SK-N-MC (cell line): ENCODE measurements at regions not wholly inside any gene's neighbourhood (a gene's known extent, or its start where the extent isn't known, plus 50 kb on each side); places are given as distances from the start of the nearest gene placed in this dataset.

Source experiments
- DNase-seq: peaks from one replicate; pipeline ENCODE4 v3.0.0-alpha.2; 2011; ENCODE audit warnings: low read depth, low spot score
- H3K27ac ChIP-seq: fragments of 200-600 bp; sonication (generic); 2 replicates; pipeline ENCODE4 v1.5.1; 2016; ENCODE audit warnings: mixed run types
- H3K36me3 ChIP-seq: fragments of 200-600 bp; sonication (generic); 2 replicates; pipeline ENCODE4 v1.6.1; 2017; ENCODE audit warnings: antibody characterized with exemption, low read length, mixed read lengths; ENCODE audit not compliant: insufficient read depth
- H3K4me3 ChIP-seq: fragments of 200-600 bp; sonication (generic); 2 replicates; pipeline ENCODE4 v1.5.1; 2016
- H3K9ac ChIP-seq: fragments of 200-600 bp; sonication (generic); 2 replicates; pipeline ENCODE4 v1.8.0; 2017; ENCODE audit warnings: mixed run types, mixed read lengths; ENCODE audit not compliant: insufficient read length
- H3K9me3 ChIP-seq: fragments of 200-600 bp; sonication (generic); 2 replicates; pipeline ENCODE4 v1.6.1; 2017; ENCODE audit warnings: low read depth, mild to moderate bottlenecking, antibody characterized with exemption, low read length, moderate library complexity, mixed read lengths
- EZH2 ChIP-seq: fragments of 200-600 bp; sonication (generic); IDR thresholded peaks from one replicate; pipeline ENCODE4 v1.6.1; 2017; ENCODE audit warnings: antibody characterized with exemption
- FOXP2 ChIP-seq: optimal IDR thresholded peaks from 2 replicates; pipeline ENCODE3; 2011; ENCODE audit warnings: mild to moderate bottlenecking, moderate library complexity; ENCODE audit not compliant: insufficient read depth; ENCODE audit errors: extremely low read length, control extremely low read depth
- POLR2AphosphoS5 ChIP-seq: IDR thresholded peaks from 2 replicates; pipeline ENCODE4 v1.6.1; 2012; ENCODE audit warnings: mild to moderate bottlenecking, low read depth, low read length, borderline replicate concordance

DNA sequence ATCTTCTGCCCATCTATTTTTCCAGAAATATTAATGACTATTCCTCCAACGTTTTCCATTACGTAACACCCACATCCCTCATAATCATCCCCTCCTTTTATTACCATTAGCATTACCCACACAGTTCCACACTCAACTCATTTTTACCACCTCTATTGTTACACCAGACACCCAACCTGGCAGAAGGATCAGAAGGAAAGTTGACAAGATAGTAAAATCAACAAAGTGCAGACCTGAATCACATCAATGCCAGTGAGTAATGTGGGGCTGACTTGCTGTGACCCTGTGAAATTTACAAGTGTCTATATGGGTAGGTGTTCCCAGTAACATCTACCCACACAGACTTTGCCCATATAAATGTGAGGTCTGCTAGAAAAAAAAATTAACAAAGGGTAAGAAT lies 568.2 kb downstream of the MAFB start:
- H3K36me3 ChIP-seq = no peaks in the 10 kb centered on the region
- no peak overlapping the region for H3K4me3 ChIP-seq
- no peak for TF ChIP-seq POLR2AphosphoS5
- TF ChIP-seq EZH2 = no peak
- no peak for DNase-seq
- H3K9me3 ChIP-seq = no peaks in the 10 kb centered on the region
- H3K9ac ChIP-seq = no peak overlapping the region
- H3K27ac ChIP-seq = no peak overlapping the region

DNA sequence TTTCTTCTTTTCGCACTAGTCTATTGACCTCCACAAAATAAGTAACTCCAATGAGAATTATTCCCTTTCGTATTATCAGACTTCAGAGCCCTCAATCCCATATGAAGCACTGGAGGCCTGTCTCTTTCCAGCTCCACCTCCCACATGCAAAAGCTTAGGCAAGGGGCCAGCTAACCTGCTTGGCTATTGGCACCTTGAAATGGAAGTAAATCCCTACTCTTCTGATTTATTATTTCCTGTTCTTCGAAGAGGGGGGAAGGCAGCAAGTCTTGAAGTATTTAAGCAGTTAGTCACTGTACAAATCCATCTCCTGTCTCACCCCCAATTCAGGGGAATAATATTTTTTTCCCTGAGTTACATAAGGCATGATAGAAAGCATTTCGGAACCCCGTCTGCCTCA lies 577.8 kb downstream of the MAFB start:
- no peaks in the 10 kb centered on the region for H3K9me3 ChIP-seq
- no peak overlapping the region for H3K27ac ChIP-seq
- no peak overlapping the region for H3K9ac ChIP-seq
- no peak overlapping the region for H3K4me3 ChIP-seq
- TF ChIP-seq EZH2 = no peak
- TF ChIP-seq FOXP2 = no peak
- no peak for TF ChIP-seq POLR2AphosphoS5
- H3K36me3 ChIP-seq = no peaks in the 10 kb centered on the region
- no peak for DNase-seq

GRCh38 chr20:40110311-40110831 lies 578.7 kb downstream of the MAFB start:
- no peak for DNase-seq
- no peak for TF ChIP-seq FOXP2
- no peak for TF ChIP-seq POLR2AphosphoS5
- no peak for TF ChIP-seq EZH2
- no peak overlapping the region for H3K4me3 ChIP-seq
- no peaks in the 10 kb centered on the region for H3K9me3 ChIP-seq
- no peak overlapping the region for H3K9ac ChIP-seq
- no peak overlapping the region for H3K27ac ChIP-seq
- no peaks in the 10 kb centered on the region for H3K36me3 ChIP-seq

DNA sequence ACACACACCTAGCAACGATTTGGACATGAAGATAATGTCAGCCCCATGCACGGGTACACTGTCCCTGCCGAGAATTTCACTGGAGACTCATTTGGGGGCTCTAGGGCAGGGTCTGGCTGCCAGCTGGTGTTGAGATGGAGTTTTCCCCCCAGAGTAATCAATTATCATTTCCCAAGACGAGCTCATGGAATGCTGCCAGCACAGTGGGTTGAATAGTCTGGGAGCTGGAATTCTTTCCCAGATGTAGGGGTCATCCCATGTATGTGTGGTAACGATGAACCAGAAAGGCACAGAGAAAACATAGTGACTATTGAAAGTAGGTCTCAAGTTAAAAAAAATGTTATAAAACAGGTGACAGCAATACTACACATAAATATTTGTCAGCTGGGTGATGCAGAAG lies 579.9 kb downstream of the MAFB start:
- no peak overlapping the region for H3K4me3 ChIP-seq
- H3K36me3 ChIP-seq = no peaks in the 10 kb centered on the region
- no peaks in the 10 kb centered on the region for H3K9me3 ChIP-seq
- H3K9ac ChIP-seq = no peak overlapping the region
- no peak overlapping the region for H3K27ac ChIP-seq
- no peak for DNase-seq
- TF ChIP-seq FOXP2 (no peak), EZH2 (no peak), POLR2AphosphoS5 (no peak)

DNA sequence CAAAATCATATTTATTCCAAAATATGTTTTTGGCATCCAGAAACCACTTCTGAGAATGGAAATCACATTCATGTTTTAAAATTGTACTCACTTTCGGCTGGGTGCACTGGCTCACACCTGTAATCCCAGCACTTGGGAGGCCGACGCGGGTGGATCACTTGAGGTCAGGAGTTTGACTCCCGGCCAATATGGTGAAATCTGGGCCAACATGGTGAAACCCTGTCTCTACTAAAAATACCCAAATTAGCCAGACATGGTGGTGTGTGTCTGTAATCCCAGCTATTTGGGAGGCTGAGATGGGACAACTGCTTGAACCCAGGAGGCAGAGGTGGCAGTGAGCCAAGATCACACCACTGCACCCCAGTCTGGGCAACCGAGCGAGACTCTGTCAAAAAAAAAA lies 580.7 kb downstream of the MAFB start:
- Histone ChIP-seq H3K4me3 (no peak overlapping the region), H3K36me3 (no peaks in the 10 kb centered on the region), H3K27ac (no peak overlapping the region), H3K9ac (no peak overlapping the region), H3K9me3 (no peaks in the 10 kb centered on the region)
- TF ChIP-seq EZH2 (no peak), FOXP2 (no peak), POLR2AphosphoS5 (no peak)
- no peak for DNase-seq

DNA sequence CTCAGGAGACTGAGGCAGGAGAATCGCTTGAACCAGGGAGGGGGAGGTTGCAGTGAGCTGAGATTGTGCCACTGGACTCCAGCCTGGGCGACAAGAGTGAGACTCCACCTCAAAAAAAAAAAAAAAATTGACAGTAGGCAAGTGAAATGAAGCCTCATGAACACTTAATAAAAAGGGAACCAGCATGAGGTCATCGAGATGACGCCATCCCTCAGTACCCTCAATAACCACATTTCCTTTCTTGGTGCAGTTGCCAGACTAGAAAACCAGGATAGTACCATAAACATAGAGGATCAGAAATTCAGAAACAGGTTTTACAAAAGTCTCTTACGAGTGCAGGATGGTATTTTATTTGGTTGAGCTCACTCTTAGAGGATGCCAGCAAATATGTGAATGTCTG lies 584.1 kb downstream of the MAFB start:
- H3K36me3 ChIP-seq = no peaks in the 10 kb centered on the region
- TF ChIP-seq FOXP2 = no peak
- TF ChIP-seq EZH2 = no peak
- TF ChIP-seq POLR2AphosphoS5 = no peak
- H3K9ac ChIP-seq = no peak overlapping the region
- no peak for DNase-seq
- no peak overlapping the region for H3K4me3 ChIP-seq
- H3K27ac ChIP-seq = no peak overlapping the region
- H3K9me3 ChIP-seq = no peaks in the 10 kb centered on the region

- Histone ChIP-seq H3K27ac (no peak overlapping the region), H3K4me3 (no peak overlapping the region)
- TF ChIP-seq EZH2 (no peak), FOXP2 (no peak), POLR2AphosphoS5 (no peak)
Observed at GRCh38 chr20:40103420-40103819, 585.6 kb downstream of the MAFB start.

DNA sequence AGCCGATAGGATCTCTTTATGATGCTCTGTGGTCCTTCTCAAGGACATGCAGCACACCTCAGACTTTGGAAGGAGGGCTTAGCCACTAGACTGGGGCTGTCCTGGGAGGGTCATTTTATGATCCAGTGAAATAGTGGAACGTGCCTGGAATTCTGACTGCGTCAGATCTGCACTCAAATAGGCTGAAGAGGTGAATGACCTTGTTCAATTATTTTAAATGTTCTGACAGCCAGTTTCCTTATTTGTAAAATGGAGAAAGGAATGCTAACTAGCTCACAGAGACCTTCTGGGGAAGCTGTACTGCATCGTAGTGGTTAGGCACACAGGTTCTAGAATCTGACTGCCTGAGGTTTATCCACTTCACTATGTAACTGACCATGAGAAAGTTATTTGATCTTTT lies 587.5 kb downstream of the MAFB start:
- Histone ChIP-seq H3K9me3 (no peaks in the 10 kb centered on the region), H3K9ac (no peak overlapping the region), H3K36me3 (no peaks in the 10 kb centered on the region), H3K4me3 (no peak overlapping the region), H3K27ac (no peak overlapping the region)
- DNase-seq = no peak
- TF ChIP-seq EZH2 (no peak), POLR2AphosphoS5 (no peak), FOXP2 (no peak)

More at GRCh38 chr20:40103420-40103819, 585.6 kb downstream of the MAFB start:
- H3K9ac ChIP-seq = no peak overlapping the region
- H3K9me3 ChIP-seq = no peaks in the 10 kb centered on the region
- H3K36me3 ChIP-seq = no peaks in the 10 kb centered on the region
- DNase-seq = no peak

GRCh38 chr20:40100261-40100660 lies 588.8 kb downstream of the MAFB start:
- Histone ChIP-seq H3K9me3 (no peaks in the 10 kb centered on the region), H3K4me3 (no peak overlapping the region), H3K9ac (no peak overlapping the region), H3K36me3 (no peaks in the 10 kb centered on the region), H3K27ac (no peak overlapping the region)
- TF ChIP-seq EZH2 (no peak), FOXP2 (no peak), POLR2AphosphoS5 (no peak)
- no peak for DNase-seq
